Type B pancreatic cell (in vitro differentiated cells): ENCODE measurements at regions not wholly inside any gene's neighbourhood (a gene's known extent, or its start where the extent isn't known, plus 50 kb on each side); places are given as distances from the start of the nearest gene placed in this dataset.

Experiments
- DNase-seq: peaks from one replicate; pipeline ENCODE4 v3.0.0; 2021; ENCODE audit warnings: mixed read lengths; ENCODE audit not compliant: unreplicated experiment; ENCODE audit errors: extremely low spot score
- H3K27ac Mint-ChIP-seq: 2 replicates; pipeline ENCODE4 v1.8.0; 2021; ENCODE audit warnings: mild to moderate bottlenecking, mixed read lengths
- H3K27me3 Mint-ChIP-seq: 2 replicates; pipeline ENCODE4 v1.8.0; 2021; ENCODE audit warnings: mixed read lengths
- H3K36me3 Mint-ChIP-seq: 2 replicates; pipeline ENCODE4 v1.8.0; 2021; ENCODE audit warnings: mixed read lengths
- H3K4me1 Mint-ChIP-seq: one replicate; pipeline ENCODE4 v1.8.0; 2021; ENCODE audit warnings: mixed read lengths; ENCODE audit not compliant: unreplicated experiment
- H3K4me3 Mint-ChIP-seq: 2 replicates; pipeline ENCODE4 v1.8.0; 2021; ENCODE audit warnings: mild to moderate bottlenecking, mixed read lengths
- H3K9me3 Mint-ChIP-seq: 2 replicates; pipeline ENCODE4 v1.8.0; 2021; ENCODE audit warnings: mixed read lengths
- TF ChIP-seq, protein P1 (sequence below): fragments of 200-600 bp; sonication (generic); conservative IDR thresholded peaks from 2 replicates; pipeline ENCODE4 v1.5.0; 2021; ENCODE audit warnings: antibody characterized with exemption, mild to moderate bottlenecking

DNA sequence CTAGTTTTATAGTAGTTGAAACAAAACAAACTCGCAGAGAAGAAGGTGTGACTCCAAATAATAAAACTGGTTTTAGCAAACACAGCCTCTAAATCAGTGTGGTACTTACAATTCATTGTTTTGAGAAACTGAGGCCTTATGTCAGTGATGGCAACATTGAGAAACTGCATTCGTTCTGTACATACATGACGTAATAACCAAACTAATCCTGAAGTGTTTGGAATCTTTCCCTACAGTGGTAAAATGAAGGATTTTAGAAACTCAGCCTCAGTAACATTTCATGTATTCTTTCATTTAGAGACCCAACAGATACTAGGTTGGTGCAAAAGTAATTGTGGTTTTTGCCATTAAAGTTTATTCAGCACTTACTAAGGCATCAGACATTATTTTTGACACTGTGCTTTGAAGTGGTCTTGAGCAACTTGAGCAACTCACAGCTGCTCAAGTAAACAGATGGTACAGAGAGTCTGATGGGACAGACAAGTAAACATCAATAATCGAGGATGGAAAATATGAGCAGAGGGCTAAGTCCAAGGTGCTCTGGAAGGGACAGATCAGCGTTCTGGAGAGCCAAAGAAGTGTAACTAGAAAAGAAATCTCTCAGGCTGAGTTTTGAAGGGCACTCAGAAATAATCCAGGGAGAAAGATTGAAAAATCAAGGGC is 390.8 kb upstream of the BOD1L1 start:
- no peak for DNase-seq
- Mint-ChIP-seq H3K9me3 (no peaks in the 10 kb centered on the region), H3K4me1 (no peaks in the 10 kb centered on the region), H3K27me3 (no peaks in the 10 kb centered on the region), H3K4me3 (no peak overlapping the region), H3K36me3 (no peaks in the 10 kb centered on the region), H3K27ac (no peak overlapping the region)
- TF ChIP-seq, protein P1, sequence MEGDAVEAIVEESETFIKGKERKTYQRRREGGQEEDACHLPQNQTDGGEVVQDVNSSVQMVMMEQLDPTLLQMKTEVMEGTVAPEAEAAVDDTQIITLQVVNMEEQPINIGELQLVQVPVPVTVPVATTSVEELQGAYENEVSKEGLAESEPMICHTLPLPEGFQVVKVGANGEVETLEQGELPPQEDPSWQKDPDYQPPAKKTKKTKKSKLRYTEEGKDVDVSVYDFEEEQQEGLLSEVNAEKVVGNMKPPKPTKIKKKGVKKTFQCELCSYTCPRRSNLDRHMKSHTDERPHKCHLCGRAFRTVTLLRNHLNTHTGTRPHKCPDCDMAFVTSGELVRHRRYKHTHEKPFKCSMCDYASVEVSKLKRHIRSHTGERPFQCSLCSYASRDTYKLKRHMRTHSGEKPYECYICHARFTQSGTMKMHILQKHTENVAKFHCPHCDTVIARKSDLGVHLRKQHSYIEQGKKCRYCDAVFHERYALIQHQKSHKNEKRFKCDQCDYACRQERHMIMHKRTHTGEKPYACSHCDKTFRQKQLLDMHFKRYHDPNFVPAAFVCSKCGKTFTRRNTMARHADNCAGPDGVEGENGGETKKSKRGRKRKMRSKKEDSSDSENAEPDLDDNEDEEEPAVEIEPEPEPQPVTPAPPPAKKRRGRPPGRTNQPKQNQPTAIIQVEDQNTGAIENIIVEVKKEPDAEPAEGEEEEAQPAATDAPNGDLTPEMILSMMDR: no peak

DNA sequence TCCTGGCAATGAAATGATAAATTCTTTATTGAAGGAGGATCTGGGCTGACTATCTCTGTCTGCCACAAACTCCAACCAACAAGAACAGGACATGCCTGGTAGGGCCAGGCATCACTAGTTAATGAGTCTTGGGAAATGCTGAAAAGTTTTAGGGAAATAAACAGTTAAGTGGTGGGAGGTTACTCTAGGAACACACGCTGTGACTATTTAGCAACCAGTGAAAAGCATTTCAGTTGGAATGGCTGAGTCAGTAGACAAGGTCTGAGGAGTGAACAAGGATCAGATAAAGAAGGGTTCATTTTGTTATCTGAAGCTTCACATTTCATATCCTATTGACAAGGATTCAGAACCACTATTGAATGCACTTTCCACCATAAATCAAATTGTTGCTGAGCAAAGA is 394.9 kb upstream of the BOD1L1 start:
- H3K27me3 Mint-ChIP-seq: no peaks in the 10 kb centered on the region
- no peak overlapping the region for H3K4me3 Mint-ChIP-seq
- TF ChIP-seq, protein P1: no peak
- no peak overlapping the region for H3K27ac Mint-ChIP-seq
- no peak for DNase-seq
- peaks cover 4% of the 10 kb centered on the region for H3K4me1 Mint-ChIP-seq
- H3K36me3 Mint-ChIP-seq: no peaks in the 10 kb centered on the region
- H3K9me3 Mint-ChIP-seq: no peaks in the 10 kb centered on the region

DNA sequence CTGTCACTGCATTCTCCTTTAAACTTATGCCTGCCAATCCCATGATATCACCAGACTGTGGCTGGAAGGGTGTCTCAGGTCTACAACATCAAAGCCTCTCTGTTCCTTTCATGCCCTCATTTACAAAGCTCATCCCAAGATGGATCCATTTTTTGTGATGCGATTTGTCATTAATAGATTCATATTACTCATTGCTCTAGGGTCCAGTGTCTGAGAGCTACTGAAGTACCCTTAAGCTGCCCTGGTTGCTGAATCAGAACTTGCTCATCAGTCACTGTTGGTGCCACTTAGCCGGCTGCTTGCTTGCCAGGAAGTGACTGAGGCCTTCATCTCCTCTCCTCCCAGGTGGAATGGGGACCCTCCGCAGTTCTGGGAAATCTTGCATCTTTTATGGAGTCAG is 395.5 kb upstream of the BOD1L1 start:
- H3K4me3 Mint-ChIP-seq: no peak overlapping the region
- DNase-seq: no peak
- H3K36me3 Mint-ChIP-seq: no peaks in the 10 kb centered on the region
- H3K9me3 Mint-ChIP-seq: no peaks in the 10 kb centered on the region
- H3K27me3 Mint-ChIP-seq: no peaks in the 10 kb centered on the region
- peaks cover 4% of the 10 kb centered on the region for H3K4me1 Mint-ChIP-seq
- TF ChIP-seq, protein P1: no peak
- no peak overlapping the region for H3K27ac Mint-ChIP-seq

DNA sequence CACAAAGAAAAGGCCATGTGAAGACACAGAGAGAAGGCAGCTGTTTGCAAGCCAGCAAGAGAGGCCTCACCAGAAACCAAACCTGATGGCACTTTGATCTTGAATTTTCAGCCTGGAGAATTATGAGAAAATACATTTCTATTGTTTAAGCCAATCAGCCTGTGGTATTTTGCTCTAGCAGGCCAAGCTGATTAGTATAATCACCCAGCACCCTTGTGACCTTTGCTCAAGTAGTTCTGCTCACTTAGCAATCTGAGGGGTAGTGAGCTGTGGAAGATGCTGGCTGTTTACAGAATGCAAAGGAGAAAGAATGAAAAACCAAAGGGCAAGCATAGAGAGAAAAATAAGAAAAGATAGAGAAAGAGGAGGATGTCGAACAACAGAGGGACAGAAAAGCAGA is 396.4 kb upstream of the BOD1L1 start:
- Mint-ChIP-seq H3K4me1 (peaks cover 4% of the 10 kb centered on the region), H3K27ac (no peak overlapping the region), H3K9me3 (no peaks in the 10 kb centered on the region), H3K27me3 (peaks cover 3% of the 10 kb centered on the region), H3K36me3 (no peaks in the 10 kb centered on the region), H3K4me3 (no peak overlapping the region)
- TF ChIP-seq, protein P1: no peak
- no peak for DNase-seq

DNA sequence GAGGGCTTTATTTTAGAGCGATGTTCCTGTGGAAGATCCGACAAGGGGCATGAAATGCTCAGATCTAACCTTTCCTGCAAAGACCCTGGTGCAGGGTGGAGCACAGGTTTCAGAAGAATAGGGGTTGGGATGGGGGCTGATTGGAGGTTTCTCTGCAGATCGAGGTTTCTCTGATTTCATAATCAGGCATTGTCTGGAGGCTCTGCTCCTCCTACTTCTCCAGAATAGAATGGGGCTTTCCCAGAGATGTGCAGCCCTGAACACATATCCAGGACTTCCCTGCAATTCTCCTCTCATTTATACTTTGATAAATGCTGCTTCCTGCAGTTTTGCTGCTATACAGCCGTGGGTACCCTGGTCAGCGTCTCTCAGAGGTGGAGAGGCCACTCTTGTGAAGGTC is 397.6 kb upstream of the BOD1L1 start:
- Mint-ChIP-seq H3K36me3 (no peaks in the 10 kb centered on the region), H3K4me1 (peaks cover 4% of the 10 kb centered on the region), H3K9me3 (no peaks in the 10 kb centered on the region), H3K4me3 (no peak overlapping the region), H3K27ac (no peak overlapping the region), H3K27me3 (peaks cover 8% of the 10 kb centered on the region)
- TF ChIP-seq, protein P1: no peak
- DNase-seq: no peak

DNA sequence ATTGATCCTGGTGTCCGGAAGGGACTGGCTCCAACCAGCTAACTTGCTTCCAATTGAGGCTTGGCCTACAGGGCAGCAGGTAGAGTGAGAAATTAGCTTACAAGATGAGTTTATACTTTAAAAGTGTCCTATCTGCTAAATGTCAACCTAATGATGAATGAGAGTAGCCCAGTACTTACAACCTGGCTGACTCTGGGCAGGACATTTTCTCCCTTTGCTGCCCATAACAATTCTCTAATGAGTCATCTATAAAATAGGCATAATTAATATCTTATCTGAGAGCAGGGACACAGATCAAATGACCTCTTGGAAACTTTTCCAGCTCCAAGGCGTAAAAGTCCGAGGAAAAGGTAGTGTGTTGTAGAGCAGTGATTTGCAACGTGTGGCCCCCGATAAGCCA is 398.4 kb upstream of the BOD1L1 start:
- H3K36me3 Mint-ChIP-seq: no peaks in the 10 kb centered on the region
- TF ChIP-seq, protein P1: no peak
- no peaks in the 10 kb centered on the region for H3K9me3 Mint-ChIP-seq
- no peak overlapping the region for H3K4me3 Mint-ChIP-seq
- peaks cover 8% of the 10 kb centered on the region for H3K27me3 Mint-ChIP-seq
- peaks cover 4% of the 10 kb centered on the region for H3K4me1 Mint-ChIP-seq
- H3K27ac Mint-ChIP-seq: no peak overlapping the region
- no peak for DNase-seq
